ENCODE measurements at regions not wholly inside any gene's neighbourhood (a gene's known extent, or its start where the extent isn't known, plus 50 kb on each side); places are given as distances from the start of the nearest gene placed in this dataset.

DNA sequence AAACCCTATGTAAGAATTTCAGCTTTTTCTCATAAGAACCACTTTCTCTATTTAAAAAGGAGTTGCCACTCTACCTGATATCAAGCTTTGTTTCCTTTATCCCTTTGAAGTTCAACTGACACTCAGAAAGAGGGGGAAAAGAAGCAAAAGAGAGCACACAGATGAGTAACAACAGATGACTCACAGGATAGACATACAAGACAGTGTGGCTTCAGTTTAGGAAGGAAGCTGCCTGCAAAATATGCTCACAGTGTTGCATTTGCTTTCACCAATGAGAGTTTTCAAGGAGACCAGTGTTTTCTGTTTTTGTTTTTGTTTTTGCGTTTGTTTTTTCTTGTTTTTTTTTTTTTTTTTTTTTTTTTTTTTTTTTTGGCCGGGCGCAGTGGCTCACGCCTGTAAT, 1181.6 kb downstream of the DNAJB9 start:
- TF ChIP-seq CTCF (IDR thresholded peaks at IDR 0.05) (no peak), POLR2A (IDR thresholded peaks at IDR 0.05) (no peak), POLR2AphosphoS5 (IDR thresholded peaks at IDR 0.05; ENCODE audit: insufficient read depth in 1 of 2, low read depth in 1 of 2) (no peak)
